ENCODE measurements at regions not wholly inside any gene's neighbourhood (a gene's known extent, or its start where the extent isn't known, plus 50 kb on each side); places are given as distances from the start of the nearest gene placed in this dataset.

GRCh38 chr10:62978482-62978881, 154.6 kb upstream of the NRBF2 start:
- no peak for TF ChIP-seq CTCF (IDR thresholded peaks at IDR 0.05; ENCODE audit: insufficient read depth, low read depth, low read length)
- no peak for TF ChIP-seq EZH2 (IDR thresholded peaks at IDR 0.05; ENCODE audit: insufficient read depth, low read length)
